ENCODE measurements at regions not wholly inside any gene's neighbourhood (a gene's known extent, or its start where the extent isn't known, plus 50 kb on each side); places are given as distances from the start of the nearest gene placed in this dataset.

DNA sequence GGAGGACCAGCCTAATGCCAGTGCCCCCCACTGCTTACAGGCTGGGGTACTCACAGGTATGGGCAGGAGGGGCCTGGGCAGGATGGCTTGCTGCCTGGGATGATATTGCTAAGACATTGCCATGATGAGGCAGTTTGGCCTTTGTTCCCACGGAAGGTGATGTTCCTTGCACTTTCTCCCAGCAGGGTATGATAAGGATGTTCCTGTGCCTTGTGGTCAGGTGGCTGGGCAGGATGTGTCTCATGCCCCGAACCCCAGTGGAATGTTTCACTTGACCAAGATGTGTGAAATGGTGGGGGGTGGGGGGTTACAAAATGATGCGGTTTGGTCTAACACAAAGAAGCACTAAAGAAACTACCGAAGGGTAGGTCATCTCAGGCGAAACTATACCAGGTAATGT, 337.8 kb upstream of the ZFHX3 start:
- no peak for DNase-seq

DNA sequence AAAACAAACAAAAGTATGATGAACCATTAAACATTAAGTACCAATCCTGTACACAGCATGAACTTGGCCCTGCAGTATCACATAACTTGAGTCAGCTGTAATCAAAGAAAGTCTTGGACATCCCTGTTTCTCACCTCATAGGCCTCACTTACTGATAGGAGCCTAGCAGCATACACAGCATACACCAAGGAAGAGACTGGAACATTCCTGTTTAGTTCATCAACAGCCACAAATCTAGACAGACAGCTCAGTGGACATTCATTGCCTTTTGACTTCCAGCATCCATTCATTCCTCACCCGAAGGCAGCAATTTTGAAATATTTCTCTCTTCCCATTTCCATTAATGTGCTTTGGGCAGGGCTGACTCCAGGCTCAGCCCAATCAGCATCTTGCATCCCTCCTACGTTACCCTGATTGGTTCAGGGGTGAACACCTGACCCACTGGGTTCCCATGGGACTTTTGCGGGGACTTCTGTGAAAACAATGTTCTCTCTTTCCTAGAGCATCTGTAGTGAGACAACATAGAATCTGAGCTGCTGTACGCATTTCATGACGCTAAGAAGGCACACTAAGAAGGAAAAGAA, 336.7 kb upstream of the ZFHX3 start:
- no peak for DNase-seq

DNA sequence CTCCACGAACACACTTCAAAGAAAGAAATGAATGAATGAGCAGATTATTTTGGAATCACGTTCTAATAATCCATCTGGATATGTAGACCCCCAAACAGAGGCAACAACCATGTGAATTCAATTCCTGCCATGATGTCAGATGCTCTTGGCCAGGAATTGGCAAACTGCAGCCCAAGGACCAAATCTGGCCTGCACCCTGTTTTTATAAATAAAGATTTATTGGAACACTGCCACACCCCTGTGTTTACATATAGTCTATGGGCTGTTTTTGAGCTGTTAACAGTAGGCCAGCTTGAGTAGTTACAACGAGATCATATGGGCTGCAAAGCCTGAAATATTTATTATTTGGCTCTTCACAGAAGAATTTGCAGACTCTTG, 336.0 kb upstream of the ZFHX3 start:
- DNase-seq: no peak

GRCh38 chr16:73383195-73383987, 335.5 kb upstream of the ZFHX3 start:
- DNase-seq: no peak

DNA sequence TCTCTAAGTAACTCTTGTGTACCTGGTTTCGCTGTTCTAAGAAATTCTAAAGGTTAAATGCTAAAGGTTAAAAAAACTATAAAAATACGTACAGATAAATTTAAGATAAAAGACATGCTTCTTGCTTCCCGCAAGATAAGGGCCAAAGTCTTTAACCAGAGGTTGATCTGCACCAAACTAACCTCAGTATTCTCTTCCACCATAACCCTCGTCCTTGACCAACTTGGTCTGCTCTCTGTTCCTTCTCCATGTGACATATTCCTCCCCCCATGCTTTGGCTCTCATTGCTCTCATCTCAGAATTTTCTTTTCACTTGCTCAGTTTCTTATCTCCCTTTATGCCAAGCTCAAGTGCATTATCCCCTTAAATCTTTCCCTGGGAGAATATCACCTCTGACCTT, 330.5 kb upstream of the ZFHX3 start:
- DNase-seq: no peak

DNA sequence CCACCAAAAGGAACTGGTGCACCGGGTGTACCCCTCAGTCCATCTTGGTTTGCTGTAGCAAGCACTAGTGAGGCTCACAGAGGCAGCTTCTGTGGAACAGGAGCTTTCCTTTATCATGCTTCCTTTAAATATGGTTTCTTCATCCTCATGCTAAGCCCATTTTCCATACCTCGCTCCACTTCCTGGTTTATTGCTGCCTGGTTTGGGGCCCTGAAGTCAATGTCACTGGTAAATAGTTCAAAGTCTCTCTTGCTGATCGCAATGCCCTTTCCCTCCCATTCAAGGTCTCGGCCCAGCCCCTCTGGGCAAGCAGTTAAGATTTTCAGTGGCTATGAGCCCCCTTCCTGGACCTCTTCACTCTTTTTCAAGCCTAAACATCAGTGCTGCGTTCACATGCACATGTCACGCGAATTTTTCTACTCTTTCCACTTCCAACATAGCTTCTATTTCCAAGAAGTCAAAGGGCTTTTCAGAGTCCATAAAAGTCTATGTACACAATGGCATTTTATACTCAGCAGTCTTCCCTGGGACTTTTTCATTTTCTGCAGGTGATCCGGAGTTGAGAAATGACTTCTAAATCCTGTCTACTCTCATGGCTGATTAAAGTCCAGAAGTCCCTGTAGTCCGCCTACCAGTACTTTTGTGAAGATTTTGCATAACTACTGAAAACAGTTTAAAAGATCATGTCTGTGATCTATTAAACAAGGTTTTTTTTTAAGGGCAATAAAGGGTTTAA, 323.8 kb upstream of the ZFHX3 start:
- no peak for DNase-seq

DNA sequence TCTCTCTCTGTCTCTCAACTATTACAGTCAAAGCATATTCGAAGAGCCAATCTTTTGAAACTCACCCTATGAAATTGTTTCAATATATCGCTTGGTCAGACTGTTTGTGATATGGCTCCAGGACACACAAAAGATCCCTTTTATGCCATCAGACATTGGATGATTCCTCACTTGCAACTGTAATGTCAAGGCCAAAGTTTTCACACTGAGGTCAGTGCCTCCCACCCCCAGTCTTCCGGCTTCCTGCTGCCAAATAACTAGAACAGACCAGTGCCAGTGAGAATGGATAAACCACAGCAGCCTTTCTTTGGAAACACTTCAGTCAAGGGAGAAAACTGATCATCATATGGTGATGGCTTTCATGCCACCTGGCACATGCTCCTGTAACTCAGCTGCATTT, 321.9 kb upstream of the ZFHX3 start:
- DNase-seq: no peak

GRCh38 chr16:73368715-73369114, 320.8 kb upstream of the ZFHX3 start:
- DNase-seq: no peak

DNA sequence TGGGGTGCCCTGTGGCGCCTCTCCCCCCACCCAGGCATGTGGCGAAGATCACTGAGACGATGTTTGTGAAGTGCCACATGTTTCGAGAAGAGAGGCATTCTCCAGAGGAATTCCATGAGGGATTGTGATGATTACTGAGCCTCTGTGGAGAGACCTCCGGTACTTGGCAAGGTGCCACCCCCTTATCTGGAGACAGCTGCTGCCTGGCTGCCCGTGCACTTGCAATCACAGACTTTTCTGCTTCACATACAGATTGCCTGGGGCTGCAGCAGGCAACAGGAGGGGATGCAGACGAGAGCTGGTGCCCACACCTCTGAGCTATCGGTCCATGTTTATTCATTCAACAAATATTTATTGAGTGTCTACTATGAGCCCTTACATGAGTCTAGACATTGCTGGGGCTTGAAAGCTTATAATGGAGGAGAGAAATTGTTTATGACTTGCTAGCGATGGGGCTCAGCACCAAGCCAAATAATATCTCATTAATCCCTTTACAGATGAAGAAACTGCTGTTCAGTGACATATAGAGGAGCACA, 317.2 kb upstream of the ZFHX3 start:
- DNase-seq: no peak

GRCh38 chr16:73364413-73364812, 316.5 kb upstream of the ZFHX3 start:
- no peak for DNase-seq

DNA sequence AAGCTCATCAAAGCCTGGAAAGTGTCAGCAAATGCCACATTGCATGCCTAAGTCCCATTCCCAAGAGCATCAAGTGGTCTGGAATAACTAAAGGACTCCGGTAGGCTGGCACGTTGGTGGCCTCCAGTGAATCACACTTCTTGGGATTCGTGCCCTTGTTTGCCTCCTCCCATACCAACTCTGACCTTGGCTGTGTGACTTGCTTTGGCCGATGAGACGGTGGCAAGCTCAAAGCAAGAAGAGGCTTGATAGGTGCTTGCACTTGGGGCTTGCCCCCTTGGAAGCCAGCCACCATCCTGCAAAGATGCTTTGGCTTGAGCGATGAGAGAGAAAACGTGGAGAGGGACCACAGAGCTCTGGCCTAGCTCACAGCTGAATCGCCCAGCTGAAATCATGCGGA, 313.1 kb upstream of the ZFHX3 start:
- DNase-seq: no peak

- no peak for DNase-seq
Observed at GRCh38 chr16:73356401-73357079, 308.6 kb upstream of the ZFHX3 start.

DNA sequence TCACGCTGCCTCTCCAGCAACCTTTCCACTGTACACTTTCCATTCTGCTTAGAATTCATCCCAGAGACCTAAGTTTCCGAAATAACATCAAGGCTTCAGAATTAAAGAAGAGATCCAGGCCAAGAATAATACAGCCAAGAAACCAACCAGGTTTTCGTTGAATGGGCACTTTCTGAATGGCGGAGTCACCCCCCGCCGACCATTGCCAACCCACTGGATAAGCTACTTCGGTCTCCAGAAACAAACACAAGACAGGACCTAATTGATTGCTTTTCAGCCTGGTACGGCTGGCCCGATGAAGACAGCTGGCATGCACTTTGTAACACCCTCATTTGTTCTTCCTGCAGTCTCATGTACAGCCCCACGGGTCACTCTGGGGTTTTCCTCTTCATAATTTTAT, 308.1 kb upstream of the ZFHX3 start:
- no peak for DNase-seq

GRCh38 chr16:73354434-73354833, 306.5 kb upstream of the ZFHX3 start:
- no peak for DNase-seq

GRCh38 chr16:73350707-73351452, 303.0 kb upstream of the ZFHX3 start:
- no peak for DNase-seq

DNA sequence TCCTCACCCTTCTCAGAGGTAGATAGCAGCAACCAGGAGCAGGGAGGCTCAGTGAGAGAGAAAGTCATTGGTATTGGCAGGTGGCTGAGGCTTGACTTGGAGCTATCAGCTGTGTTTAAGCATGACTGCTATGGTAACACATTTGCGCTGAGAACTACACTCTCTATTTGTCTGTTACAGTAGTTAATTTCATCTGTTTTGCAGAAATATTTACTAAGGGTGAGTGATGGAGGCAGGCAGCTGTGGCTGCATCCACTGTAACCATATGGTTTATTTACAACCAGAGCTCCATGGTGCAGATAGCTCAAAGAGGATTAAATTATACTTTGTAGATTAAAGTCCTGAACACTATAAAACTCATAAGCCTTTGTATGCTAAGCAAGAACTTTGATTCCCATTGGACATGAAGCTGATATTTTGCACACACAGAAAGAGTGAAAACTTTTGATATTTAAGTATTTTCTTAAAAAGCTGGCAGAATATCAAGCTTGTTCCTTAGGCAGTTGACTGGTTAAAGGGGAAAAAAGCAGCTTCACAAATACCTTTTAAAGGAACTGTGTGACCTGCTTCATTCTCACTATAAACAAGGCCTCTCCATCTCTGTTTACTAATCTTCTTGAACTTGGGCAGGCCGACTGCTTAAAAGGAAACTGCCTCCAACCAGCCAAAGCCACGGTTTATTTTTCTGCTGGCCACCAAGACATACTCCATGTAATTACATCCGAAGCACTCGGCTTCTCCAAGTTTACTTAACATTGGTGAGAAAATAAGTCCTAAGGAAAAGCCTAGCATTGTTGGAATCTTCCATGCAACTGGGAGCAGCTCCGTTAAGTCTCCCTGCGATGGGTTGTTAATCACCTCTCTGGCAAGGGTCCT, 299.8 kb upstream of the ZFHX3 start:
- no peak for DNase-seq

- no peak for DNase-seq
Observed at GRCh38 chr16:73339821-73340220, 291.9 kb upstream of the ZFHX3 start.

GRCh38 chr16:73337373-73338296, 289.7 kb upstream of the ZFHX3 start:
- no peak for DNase-seq

- DNase-seq: no peak
Observed at GRCh38 chr16:73329358-73330286, 281.7 kb upstream of the ZFHX3 start.

All from stimulated activated CD8-positive, alpha-beta memory T cell treated with anti-CD3 and anti-CD28 coated beads, Interleukin-4, amount 100 ng/mL, for 48 hours (primary cell).